Retinal pigment epithelial cell (primary cell): ENCODE measurements at regions not wholly inside any gene's neighbourhood (a gene's known extent, or its start where the extent isn't known, plus 50 kb on each side); places are given as distances from the start of the nearest gene placed in this dataset.
A peak's percentile ranks its signal among the peaks of the same experiment; 100 is the strongest.

Experiments
- DNase-seq: peaks from one replicate; pipeline ENCODE4 v3.0.0-alpha.2; 2010; ENCODE audit warnings: low read depth
- H3K4me3 ChIP-seq: 2 replicates; pipeline ENCODE4 v1.5.1; 2011; ENCODE audit warnings: mild to moderate bottlenecking, low read length, control low read depth, moderate library complexity
- TF ChIP-seq, protein P1 (sequence below): conservative IDR thresholded peaks from 2 replicates; pipeline ENCODE4 v1.5.1; 2011; ENCODE audit warnings: low read depth, low read length, control low read depth, inconsistent platforms

GRCh38 chr4:22870847-22871449 is 178.2 kb downstream of the GBA3 start:
- TF ChIP-seq, protein P1, sequence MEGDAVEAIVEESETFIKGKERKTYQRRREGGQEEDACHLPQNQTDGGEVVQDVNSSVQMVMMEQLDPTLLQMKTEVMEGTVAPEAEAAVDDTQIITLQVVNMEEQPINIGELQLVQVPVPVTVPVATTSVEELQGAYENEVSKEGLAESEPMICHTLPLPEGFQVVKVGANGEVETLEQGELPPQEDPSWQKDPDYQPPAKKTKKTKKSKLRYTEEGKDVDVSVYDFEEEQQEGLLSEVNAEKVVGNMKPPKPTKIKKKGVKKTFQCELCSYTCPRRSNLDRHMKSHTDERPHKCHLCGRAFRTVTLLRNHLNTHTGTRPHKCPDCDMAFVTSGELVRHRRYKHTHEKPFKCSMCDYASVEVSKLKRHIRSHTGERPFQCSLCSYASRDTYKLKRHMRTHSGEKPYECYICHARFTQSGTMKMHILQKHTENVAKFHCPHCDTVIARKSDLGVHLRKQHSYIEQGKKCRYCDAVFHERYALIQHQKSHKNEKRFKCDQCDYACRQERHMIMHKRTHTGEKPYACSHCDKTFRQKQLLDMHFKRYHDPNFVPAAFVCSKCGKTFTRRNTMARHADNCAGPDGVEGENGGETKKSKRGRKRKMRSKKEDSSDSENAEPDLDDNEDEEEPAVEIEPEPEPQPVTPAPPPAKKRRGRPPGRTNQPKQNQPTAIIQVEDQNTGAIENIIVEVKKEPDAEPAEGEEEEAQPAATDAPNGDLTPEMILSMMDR = no peak
- no peak overlapping the region for H3K4me3 ChIP-seq
- no peak for DNase-seq

- no peak overlapping the region for H3K4me3 ChIP-seq
- DNase-seq = no peak
- TF ChIP-seq, protein P1 = peak; percentile 26
Observed at GRCh38 chr4:22869235-22869634, 176.5 kb downstream of the GBA3 start.
